Liver (tissue), 3 donors: ENCODE measurements at regions not wholly inside any gene's neighbourhood (a gene's known extent, or its start where the extent isn't known, plus 50 kb on each side); places are given as distances from the start of the nearest gene placed in this dataset.

ENCODE experiments used
- CTCF ChIP-seq: fragments of 150-350 bp; IDR thresholded peaks from 2 replicates; pipeline ENCODE4 v1.5.1; 2017; ENCODE audit warnings: improper control_type of control experiment, low read depth, low read length; ENCODE audit not compliant: missing input control
- HNF4A ChIP-seq, 2 donors: conservative IDR thresholded peaks; 2 replicates each; pipeline ENCODE4 v1.6.1; 2016; ENCODE audit warnings: antibody characterized with exemption in 2 of 2, mild to moderate bottlenecking in 2 of 2
- RAD21 ChIP-seq, 2 donors: IDR thresholded peaks; 2 replicates each; pipeline ENCODE4 v1.6.1; 2016; ENCODE audit warnings: antibody characterized with exemption in 2 of 2, mild to moderate bottlenecking in 2 of 2
- REST ChIP-seq: IDR thresholded peaks from 2 replicates; pipeline ENCODE4 v1.6.1; 2016; ENCODE audit warnings: antibody characterized with exemption, mild to moderate bottlenecking
- TAF1 ChIP-seq: conservative IDR thresholded peaks from 2 replicates; pipeline ENCODE4 v1.6.1; 2016; ENCODE audit warnings: antibody characterized with exemption, mild to moderate bottlenecking
- donor health status: healthy.
- donor health status: healthy.

GRCh38 chr17:36855459-36855858 is 81.8 kb upstream of the LHX1 start:
- no peak for TF ChIP-seq CTCF
- no peak for TF ChIP-seq RAD21 (IDR thresholded peaks at IDR 0.05)
- no peak for TF ChIP-seq HNF4A (conservative IDR thresholded peaks at IDR 0.05)
- TF ChIP-seq REST: no peak
- TF ChIP-seq TAF1: no peak
